HUES48 (cell line): ENCODE measurements at regions not wholly inside any gene's neighbourhood (a gene's known extent, or its start where the extent isn't known, plus 50 kb on each side); places are given as distances from the start of the nearest gene placed in this dataset.
"Not testable (repeated sequence)": the region's sequence is repeated elsewhere in the genome, so short reads cannot be mapped to it uniquely, and the experiment has no call there.

Source experiments
- H3K27ac ChIP-seq: one replicate; pipeline ENCODE4 v1.7.0; 2013; ENCODE audit warnings: low read depth, low read length, inconsistent platforms
- H3K27me3 ChIP-seq: 2 replicates; pipeline ENCODE4 v1.6.1; 2013; ENCODE audit warnings: mild to moderate bottlenecking, low read length; ENCODE audit not compliant: control insufficient read depth, insufficient read depth
- H3K36me3 ChIP-seq: 2 replicates; pipeline ENCODE4 v1.6.1; 2013; ENCODE audit warnings: low read length; ENCODE audit not compliant: control insufficient read depth, insufficient read depth
- H3K4me1 ChIP-seq: 2 replicates; pipeline ENCODE4 v1.6.1; 2013; ENCODE audit warnings: mild to moderate bottlenecking, low read length; ENCODE audit not compliant: control insufficient read depth, insufficient read depth
- H3K4me3 ChIP-seq: 2 replicates; pipeline ENCODE4 v1.5.1; 2013; ENCODE audit warnings: mild to moderate bottlenecking, low read depth, low read length
- H3K9ac ChIP-seq: 2 replicates; pipeline ENCODE4 v1.6.1; 2013; ENCODE audit warnings: mild to moderate bottlenecking, low read depth, low read length, moderate library complexity
- H3K9me3 ChIP-seq: 2 replicates; pipeline ENCODE4 v1.6.1; 2013; ENCODE audit warnings: low read length; ENCODE audit not compliant: control insufficient read depth, insufficient read depth

GRCh38 chr16:64282181-64282580, 839.7 kb downstream of the CDH11 start:
- Histone ChIP-seq H3K4me1 (no peaks in the 10 kb centered on the region), H3K27me3 (no peaks in the 10 kb centered on the region), H3K9me3 (no peaks in the 10 kb centered on the region), H3K4me3 (no peak overlapping the region), H3K27ac (no peak overlapping the region), H3K9ac (no peak overlapping the region), H3K36me3 (no peaks in the 10 kb centered on the region)

DNA sequence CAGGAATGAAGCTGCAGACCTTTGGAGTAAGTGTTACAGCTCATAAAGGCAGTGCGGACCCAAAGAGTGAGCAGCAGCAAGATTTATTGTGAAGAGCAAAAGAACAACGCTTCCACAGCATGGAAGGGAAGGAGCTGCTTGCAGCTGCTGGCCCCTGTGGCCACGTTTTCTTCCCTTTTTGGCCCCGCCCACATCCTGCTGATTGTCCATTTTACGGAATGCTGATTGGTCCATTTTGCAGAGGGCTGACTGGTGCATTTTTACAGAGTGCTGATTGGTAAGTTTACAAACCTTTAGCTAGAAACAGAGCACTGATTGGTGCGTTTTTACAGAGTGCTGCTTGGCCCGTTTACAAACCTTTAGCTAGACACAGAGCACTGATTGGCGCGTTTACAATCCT, 841.5 kb downstream of the CDH11 start:
- Histone ChIP-seq H3K9ac (no peak overlapping the region), H3K9me3 (no peaks in the 10 kb centered on the region), H3K4me1 (no peaks in the 10 kb centered on the region; the same call in 1 of the 2 replicates), H3K27ac (no peak overlapping the region), H3K36me3 (no peaks in the 10 kb centered on the region), H3K4me3 (no peak overlapping the region), H3K27me3 (no peaks in the 10 kb centered on the region)

- Histone ChIP-seq H3K9me3 (no peaks in the 10 kb centered on the region), H3K27ac (no peak overlapping the region), H3K9ac (no peak overlapping the region), H3K27me3 (no peaks in the 10 kb centered on the region), H3K4me3 (no peak overlapping the region), H3K4me1 (no peaks in the 10 kb centered on the region; the same call in 1 of the 2 replicates), H3K36me3 (no peaks in the 10 kb centered on the region)
Measured at GRCh38 chr16:64278196-64278595, 843.7 kb downstream of the CDH11 start.

DNA sequence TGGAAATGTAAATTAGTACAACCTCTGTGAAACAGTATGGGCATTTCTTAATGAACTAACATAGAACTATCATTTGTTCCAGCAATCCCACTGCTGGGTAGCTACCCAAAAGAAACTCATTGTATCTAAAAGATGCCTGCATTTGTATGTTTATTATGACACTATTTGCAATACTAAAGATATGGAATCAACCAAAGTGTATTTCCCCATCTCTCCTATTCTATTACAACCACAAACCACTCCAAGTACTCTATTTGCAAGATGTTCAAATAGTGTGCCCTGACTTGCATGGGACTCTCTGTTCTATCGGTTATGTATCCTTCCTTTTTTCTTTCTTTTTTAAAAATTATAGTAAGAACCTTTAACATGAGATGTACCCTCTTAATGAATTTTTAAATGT, 845.2 kb downstream of the CDH11 start:
- Histone ChIP-seq H3K4me3 (no peak overlapping the region), H3K9me3 (no peaks in the 10 kb centered on the region), H3K27ac (no peak overlapping the region)

GRCh38 chr16:64272028-64272427, 849.8 kb downstream of the CDH11 start:
- H3K36me3 ChIP-seq: no peaks in the 10 kb centered on the region
- no peak overlapping the region for H3K27ac ChIP-seq
- H3K4me1 ChIP-seq: no peaks in the 10 kb centered on the region; the same call in 1 of the 2 replicates
- no peaks in the 10 kb centered on the region for H3K27me3 ChIP-seq
- no peak overlapping the region for H3K4me3 ChIP-seq
- no peaks in the 10 kb centered on the region for H3K9me3 ChIP-seq
- H3K9ac ChIP-seq: no peak overlapping the region

More for the DNA sequence above, 845.2 kb downstream of the CDH11 start:
- Histone ChIP-seq H3K4me1 (no peaks in the 10 kb centered on the region; the same call in 1 of the 2 replicates), H3K27me3 (no peaks in the 10 kb centered on the region), H3K9ac (no peak overlapping the region), H3K36me3 (no peaks in the 10 kb centered on the region)

DNA sequence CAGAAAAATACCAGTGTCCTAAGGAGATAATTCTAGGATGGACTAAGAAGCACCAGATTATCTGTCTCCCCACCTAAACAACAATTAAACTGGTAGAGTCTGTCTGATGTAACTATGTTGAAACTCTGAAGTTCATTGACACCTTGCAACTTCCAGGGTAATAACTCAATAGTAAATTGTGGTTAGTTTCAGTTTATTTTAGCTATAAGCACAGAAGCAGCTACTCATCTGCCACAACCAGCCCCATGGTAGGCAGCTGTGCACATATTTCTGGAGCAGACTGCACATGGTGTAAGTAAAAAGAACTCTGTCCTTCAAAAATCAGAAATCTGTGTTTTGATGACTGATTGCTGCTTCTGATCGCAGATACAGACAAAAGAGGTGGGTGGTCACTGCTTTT, 852.1 kb downstream of the CDH11 start:
- Histone ChIP-seq H3K9ac (no peak overlapping the region), H3K4me1 (no peaks in the 10 kb centered on the region), H3K4me3 (no peak overlapping the region), H3K27me3 (no peaks in the 10 kb centered on the region), H3K9me3 (no peaks in the 10 kb centered on the region), H3K27ac (no peak overlapping the region), H3K36me3 (no peaks in the 10 kb centered on the region)

GRCh38 chr16:64265756-64266155, 856.1 kb downstream of the CDH11 start:
- Histone ChIP-seq H3K9me3 (no peaks in the 10 kb centered on the region), H3K9ac (no peak overlapping the region), H3K36me3 (no peaks in the 10 kb centered on the region), H3K27ac (no peak overlapping the region), H3K27me3 (no peaks in the 10 kb centered on the region), H3K4me3 (no peak overlapping the region), H3K4me1 (no peaks in the 10 kb centered on the region)

- H3K4me1 ChIP-seq, H3K27ac ChIP-seq, H3K36me3 ChIP-seq, H3K27me3 ChIP-seq, H3K4me3 ChIP-seq, H3K9me3 ChIP-seq, H3K9ac ChIP-seq: not testable (repeated sequence)
Measured at GRCh38 chr16:64260631-64261401, 861.0 kb downstream of the CDH11 start.

DNA sequence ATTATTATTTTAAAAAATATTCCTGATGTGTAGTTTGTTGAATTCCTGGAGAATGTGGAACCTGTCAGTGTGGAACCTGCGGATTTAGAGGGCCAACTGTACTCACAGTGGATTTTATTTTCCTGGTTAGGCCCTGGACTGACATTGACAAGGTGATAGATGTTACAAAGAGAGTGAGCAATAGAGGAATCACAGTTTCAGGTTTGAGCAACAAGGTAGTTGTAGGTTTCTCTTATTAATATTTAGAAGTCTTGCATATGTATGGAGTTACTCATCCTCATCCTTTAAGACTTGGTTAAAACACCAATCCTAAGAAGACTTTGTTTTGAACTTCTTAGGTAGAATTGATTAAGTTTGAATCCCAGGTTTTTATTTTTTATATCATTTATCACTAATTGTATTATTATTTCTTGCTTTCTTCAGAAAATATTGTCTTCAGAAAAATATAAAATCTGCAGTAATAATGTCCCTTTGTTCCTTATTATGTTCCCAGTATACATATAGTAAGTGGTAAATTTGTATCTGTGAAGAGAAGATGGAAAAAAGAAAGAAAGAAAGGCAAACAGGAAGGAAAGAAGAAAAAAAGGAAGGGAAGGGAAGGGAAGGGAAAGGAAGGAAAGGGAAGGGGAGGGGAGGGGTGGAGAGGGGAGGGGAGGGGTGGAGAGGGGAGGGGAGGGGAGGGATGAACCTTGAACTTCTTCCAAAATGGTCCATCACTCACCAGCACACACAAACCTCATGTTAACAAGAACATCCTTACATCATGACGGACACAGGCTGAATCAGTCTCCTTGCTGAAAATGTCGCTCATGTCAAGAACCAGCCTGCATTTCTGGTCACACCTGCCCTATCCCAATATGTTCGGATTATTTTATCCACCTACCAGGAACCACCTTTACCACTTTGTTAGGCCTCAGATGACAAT, 867.2 kb downstream of the CDH11 start:
- no peak overlapping the region for H3K4me3 ChIP-seq
- H3K27me3 ChIP-seq: no peaks in the 10 kb centered on the region
- H3K4me1 ChIP-seq: no peaks in the 10 kb centered on the region
- H3K27ac ChIP-seq: no peak overlapping the region
- no peaks in the 10 kb centered on the region for H3K9me3 ChIP-seq
- no peaks in the 10 kb centered on the region for H3K36me3 ChIP-seq
- H3K9ac ChIP-seq: no peak overlapping the region

GRCh38 chr16:64253525-64253924, 868.3 kb downstream of the CDH11 start:
- Histone ChIP-seq H3K4me1 (no peaks in the 10 kb centered on the region), H3K27me3 (no peaks in the 10 kb centered on the region), H3K9me3 (no peaks in the 10 kb centered on the region), H3K4me3 (no peak overlapping the region), H3K9ac (no peak overlapping the region), H3K27ac (no peak overlapping the region), H3K36me3 (no peaks in the 10 kb centered on the region)

DNA sequence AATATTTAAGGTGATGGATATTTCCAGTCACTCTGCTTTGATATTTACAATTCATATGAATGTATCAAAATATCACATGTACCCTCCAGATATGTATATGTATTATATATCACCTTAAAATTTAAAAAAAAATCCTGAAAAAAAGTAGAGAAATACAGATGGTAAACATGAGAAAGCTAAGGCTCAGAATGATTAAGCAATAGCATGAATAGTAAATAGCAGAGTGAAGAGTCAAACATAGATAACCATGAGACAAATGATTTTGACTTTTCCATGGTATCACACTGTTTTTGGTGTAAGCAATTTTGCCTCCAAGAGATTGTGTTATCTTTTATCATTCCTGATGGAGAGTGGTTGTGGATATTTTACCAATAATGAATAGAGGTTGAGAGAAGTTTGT, 868.8 kb downstream of the CDH11 start:
- Histone ChIP-seq H3K36me3 (no peaks in the 10 kb centered on the region), H3K27me3 (no peaks in the 10 kb centered on the region), H3K4me1 (no peaks in the 10 kb centered on the region), H3K27ac (no peak overlapping the region), H3K4me3 (no peak overlapping the region), H3K9ac (no peak overlapping the region), H3K9me3 (no peaks in the 10 kb centered on the region)
